Endothelial cell of umbilical vein (primary cell): ENCODE measurements at regions not wholly inside any gene's neighbourhood (a gene's known extent, or its start where the extent isn't known, plus 50 kb on each side); places are given as distances from the start of the nearest gene placed in this dataset.

Experiments used
- EZH2 ChIP-seq: IDR thresholded peaks from 2 replicates; pipeline ENCODE4 v1.6.1; 2012; ENCODE audit warnings: borderline replicate concordance, low read depth, mild to moderate bottlenecking, moderate library complexity, low read length, inconsistent platforms; ENCODE audit not compliant: severe bottlenecking
- MYC ChIP-seq: IDR thresholded peaks from one replicate; pipeline ENCODE4 v1.6.1; 2011; ENCODE audit warnings: mild to moderate bottlenecking, low read depth, low read length
- POLR2A ChIP-seq: IDR thresholded peaks from 2 replicates; pipeline ENCODE4 v1.6.1; 2012; ENCODE audit warnings: low read depth, mild to moderate bottlenecking, control low read depth, low read length
- POLR2AphosphoS5 ChIP-seq: IDR thresholded peaks from 2 replicates; pipeline ENCODE4 v1.6.1; 2012; ENCODE audit warnings: low read depth, mild to moderate bottlenecking, control low read depth, low read length, moderate library complexity; ENCODE audit not compliant: insufficient read depth
- TF ChIP-seq, protein P1 (sequence below), 2 donors: IDR thresholded peaks; 1 replicate in 1 of 2; 2 replicates in 1 of 2; pipeline ENCODE4 v1.5.1; 2011; ENCODE audit warnings: low read length in 2 of 2, mild to moderate bottlenecking in 2 of 2, moderate library complexity in 2 of 2, control low read depth in 1 of 2, inconsistent platforms in 1 of 2, low read depth in 1 of 2; ENCODE audit not compliant: insufficient read depth in 1 of 2; ENCODE audit errors: extremely low read depth in 1 of 2
- TF ChIP-seq, protein P2 (sequence below): IDR thresholded peaks from 2 replicates; pipeline ENCODE4 v1.6.1; 2011; ENCODE audit not compliant: insufficient read depth, insufficient read length

DNA sequence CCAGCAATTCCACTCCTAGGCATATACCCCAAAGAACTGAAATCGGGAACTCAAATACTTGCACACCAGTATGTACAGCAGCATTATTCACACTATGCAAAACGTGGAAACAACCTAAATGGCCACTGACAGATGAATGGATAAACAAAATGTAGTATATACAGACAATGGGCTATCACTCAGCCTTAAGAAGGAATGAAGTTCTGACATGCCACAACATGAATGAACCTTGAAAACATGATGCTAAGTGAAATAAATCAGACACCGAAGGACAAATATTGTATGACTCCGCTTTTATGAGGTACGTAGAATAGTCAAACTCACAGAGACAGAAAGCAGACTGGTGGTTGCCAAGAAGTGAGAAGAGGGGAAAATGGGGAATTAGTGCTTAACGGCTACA lies 59.1 kb upstream of the CCN6 start:
- TF ChIP-seq POLR2AphosphoS5 (no peak), EZH2 (no peak), POLR2A (no peak), MYC (no peak)
- TF ChIP-seq, protein P1, sequence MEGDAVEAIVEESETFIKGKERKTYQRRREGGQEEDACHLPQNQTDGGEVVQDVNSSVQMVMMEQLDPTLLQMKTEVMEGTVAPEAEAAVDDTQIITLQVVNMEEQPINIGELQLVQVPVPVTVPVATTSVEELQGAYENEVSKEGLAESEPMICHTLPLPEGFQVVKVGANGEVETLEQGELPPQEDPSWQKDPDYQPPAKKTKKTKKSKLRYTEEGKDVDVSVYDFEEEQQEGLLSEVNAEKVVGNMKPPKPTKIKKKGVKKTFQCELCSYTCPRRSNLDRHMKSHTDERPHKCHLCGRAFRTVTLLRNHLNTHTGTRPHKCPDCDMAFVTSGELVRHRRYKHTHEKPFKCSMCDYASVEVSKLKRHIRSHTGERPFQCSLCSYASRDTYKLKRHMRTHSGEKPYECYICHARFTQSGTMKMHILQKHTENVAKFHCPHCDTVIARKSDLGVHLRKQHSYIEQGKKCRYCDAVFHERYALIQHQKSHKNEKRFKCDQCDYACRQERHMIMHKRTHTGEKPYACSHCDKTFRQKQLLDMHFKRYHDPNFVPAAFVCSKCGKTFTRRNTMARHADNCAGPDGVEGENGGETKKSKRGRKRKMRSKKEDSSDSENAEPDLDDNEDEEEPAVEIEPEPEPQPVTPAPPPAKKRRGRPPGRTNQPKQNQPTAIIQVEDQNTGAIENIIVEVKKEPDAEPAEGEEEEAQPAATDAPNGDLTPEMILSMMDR (IDR thresholded peaks at IDR 0.05; ENCODE audit: extremely low read depth in 1 of 2, insufficient read depth in 1 of 2, low read depth in 1 of 2, low read length in 2 of 2) = no peak
- TF ChIP-seq, protein P2, sequence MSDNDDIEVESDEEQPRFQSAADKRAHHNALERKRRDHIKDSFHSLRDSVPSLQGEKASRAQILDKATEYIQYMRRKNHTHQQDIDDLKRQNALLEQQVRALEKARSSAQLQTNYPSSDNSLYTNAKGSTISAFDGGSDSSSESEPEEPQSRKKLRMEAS = no peak
